CD8-positive, alpha-beta memory T cell (primary cell): ENCODE measurements at regions not wholly inside any gene's neighbourhood (a gene's known extent, or its start where the extent isn't known, plus 50 kb on each side); places are given as distances from the start of the nearest gene placed in this dataset.

Experiments used
- CTCF ChIA-PET: fragments of 350-600 bp; sonication (Branson Sonifier 250); formaldehyde crosslinking; loops from one replicate; lab custom pipeline; 2021; ENCODE audit warnings: antibody characterized with exemption; lab: Charles Lee
- POLR2A ChIA-PET: fragments of 350-600 bp; sonication (Branson Sonifier 250); formaldehyde crosslinking; loops from one replicate; lab custom pipeline; 2021; ENCODE audit warnings: antibody characterized with exemption; lab: Charles Lee
- DNase-seq, 5 donors: peaks; one replicate each; pipeline versions ENCODE4 v3.0.0 to v3.0.0-alpha.2; 2020 to 2022; ENCODE audit warnings: mixed read lengths in 1 of 5
- H3K27ac ChIP-seq: one replicate; pipeline ENCODE4 v1.7.0; 2013; ENCODE audit warnings: low read depth, mild to moderate bottlenecking, low read length, moderate library complexity
- H3K27me3 ChIP-seq: 2 replicates; pipeline ENCODE4 v1.7.0; 2013; ENCODE audit warnings: low read length, mild to moderate bottlenecking; ENCODE audit not compliant: insufficient read depth, poor library complexity, severe bottlenecking
- H3K36me3 ChIP-seq: 2 replicates; pipeline ENCODE4 v1.7.0; 2013; ENCODE audit warnings: mild to moderate bottlenecking, low read length, moderate library complexity; ENCODE audit not compliant: insufficient read depth
- H3K4me1 ChIP-seq: 2 replicates; pipeline ENCODE4 v1.7.0; 2013; ENCODE audit warnings: mild to moderate bottlenecking, low read length, moderate library complexity; ENCODE audit not compliant: insufficient read depth
- H3K4me3 ChIP-seq: 2 replicates; pipeline ENCODE4 v1.7.0; 2013; ENCODE audit warnings: mild to moderate bottlenecking, low read length
- H3K9me3 ChIP-seq: 2 replicates; pipeline ENCODE4 v1.7.0; 2013; ENCODE audit warnings: mild to moderate bottlenecking, low read length
- H3K27ac Mint-ChIP-seq, 8 donors: one replicate each; pipeline ENCODE4 v1.8.0; 2020 to 2021; ENCODE audit warnings: mixed read lengths in 8 of 8, mild to moderate bottlenecking in 6 of 8, inconsistent platforms in 3 of 8, moderate library complexity in 3 of 8
- H3K27me3 Mint-ChIP-seq, 2 donors: one replicate each; pipeline ENCODE4 v1.8.0; 2020 to 2021; ENCODE audit warnings: mixed read lengths in 2 of 2, mild to moderate bottlenecking in 1 of 2, moderate library complexity in 1 of 2
- H3K36me3 Mint-ChIP-seq, 3 donors: one replicate each; pipeline ENCODE4 v1.8.0; 2020 to 2021; ENCODE audit warnings: mixed read lengths in 3 of 3, inconsistent platforms in 1 of 3, mild to moderate bottlenecking in 1 of 3
- H3K4me1 Mint-ChIP-seq, 3 donors: one replicate each; pipeline ENCODE4 v1.8.0; 2020 to 2021; ENCODE audit warnings: mixed read lengths in 3 of 3, inconsistent platforms in 1 of 3, mild to moderate bottlenecking in 1 of 3
- H3K4me3 Mint-ChIP-seq, 7 donors: one replicate each; pipeline ENCODE4 v1.8.0; 2020 to 2021; ENCODE audit warnings: mixed read lengths in 7 of 7, mild to moderate bottlenecking in 6 of 7, moderate library complexity in 4 of 7, inconsistent platforms in 2 of 7
- H3K9me3 Mint-ChIP-seq, 5 donors: one replicate each; pipeline ENCODE4 v1.8.0; 2020 to 2022; ENCODE audit warnings: mixed read lengths in 5 of 5, mild to moderate bottlenecking in 3 of 5, moderate library complexity in 2 of 5, inconsistent platforms in 1 of 5

- Histone ChIP-seq H3K27ac (no peak overlapping the region), H3K36me3 (no peaks in the 10 kb centered on the region), H3K27me3 (no peaks in the 10 kb centered on the region), H3K4me1 (no peaks in the 10 kb centered on the region), H3K4me3 (no peak overlapping the region), H3K9me3 (no peaks in the 10 kb centered on the region)
- peaks cover 2 to 5% (median 3%) of the 10 kb centered on the region in 3 donors for H3K4me1 Mint-ChIP-seq
- DNase-seq: no peak
- ChIA-PET POLR2A (no interaction called here), CTCF (no interaction called here)
- peak overlapping the region in 2 of 7 donors; percentile 14 to 18 for H3K4me3 Mint-ChIP-seq
- no peaks in the 10 kb centered on the region for H3K36me3 Mint-ChIP-seq
- peaks cover 0 to 1% of the 10 kb centered on the region in 2 donors for H3K27me3 Mint-ChIP-seq
- no peak overlapping the region for H3K27ac Mint-ChIP-seq
- H3K9me3 Mint-ChIP-seq: peaks cover 0 to 2% (median 0%) of the 10 kb centered on the region in 5 donors
Measured at GRCh38 chr4:120446051-120446567, 379.5 kb upstream of the MAD2L1 start.

- ChIA-PET POLR2A (no interaction called here), CTCF (no interaction called here)
Measured at GRCh38 chr4:120445186-120445585, 378.5 kb upstream of the MAD2L1 start.

GRCh38 chr4:120443116-120443515 lies 376.5 kb upstream of the MAD2L1 start:
- H3K27me3 ChIP-seq: no peaks in the 10 kb centered on the region
- peaks cover 0 to 2% (median 0%) of the 10 kb centered on the region in 5 donors for H3K9me3 Mint-ChIP-seq
- H3K4me1 Mint-ChIP-seq: peaks cover 2 to 5% (median 3%) of the 10 kb centered on the region in 3 donors
- no peak for DNase-seq
- H3K27ac Mint-ChIP-seq: no peak overlapping the region
- no peaks in the 10 kb centered on the region for H3K4me1 ChIP-seq
- no peak overlapping the region for H3K4me3 Mint-ChIP-seq
- no peak overlapping the region for H3K4me3 ChIP-seq
- peaks cover 0 to 1% of the 10 kb centered on the region in 2 donors for H3K27me3 Mint-ChIP-seq
- H3K27ac ChIP-seq: no peak overlapping the region
- no peaks in the 10 kb centered on the region for H3K36me3 Mint-ChIP-seq
- ChIA-PET POLR2A (no interaction called here), CTCF (no interaction called here)
- no peaks in the 10 kb centered on the region for H3K36me3 ChIP-seq
- H3K9me3 ChIP-seq: no peaks in the 10 kb centered on the region

More at GRCh38 chr4:120445186-120445585, 378.5 kb upstream of the MAD2L1 start:
- H3K4me1 ChIP-seq: no peaks in the 10 kb centered on the region
- H3K9me3 ChIP-seq: no peaks in the 10 kb centered on the region
- H3K27me3 ChIP-seq: no peaks in the 10 kb centered on the region
- no peak overlapping the region for H3K4me3 ChIP-seq
- no peak overlapping the region for H3K27ac ChIP-seq
- H3K4me3 Mint-ChIP-seq: no peak overlapping the region
- peaks cover 2 to 5% (median 3%) of the 10 kb centered on the region in 3 donors for H3K4me1 Mint-ChIP-seq
- no peak for DNase-seq
- H3K36me3 ChIP-seq: no peaks in the 10 kb centered on the region
- H3K27me3 Mint-ChIP-seq: peaks cover 0 to 1% of the 10 kb centered on the region in 2 donors
- H3K36me3 Mint-ChIP-seq: no peaks in the 10 kb centered on the region
- peaks cover 0 to 2% (median 0%) of the 10 kb centered on the region in 5 donors for H3K9me3 Mint-ChIP-seq
- H3K27ac Mint-ChIP-seq: no peak overlapping the region

- H3K4me1 Mint-ChIP-seq: no peaks in the 10 kb centered on the region
- Histone ChIP-seq H3K27ac (no peak overlapping the region), H3K27me3 (no peaks in the 10 kb centered on the region), H3K9me3 (no peaks in the 10 kb centered on the region), H3K36me3 (no peaks in the 10 kb centered on the region), H3K4me1 (no peaks in the 10 kb centered on the region), H3K4me3 (no peak overlapping the region)
- H3K9me3 Mint-ChIP-seq: peaks cover 0 to 2% (median 0%) of the 10 kb centered on the region in 5 donors
- H3K36me3 Mint-ChIP-seq: no peaks in the 10 kb centered on the region
- H3K27me3 Mint-ChIP-seq: peaks cover 0 to 1% of the 10 kb centered on the region in 2 donors
- ChIA-PET CTCF (no interaction called here), POLR2A (no interaction called here)
- H3K4me3 Mint-ChIP-seq: no peak overlapping the region
- H3K27ac Mint-ChIP-seq: no peak overlapping the region
- DNase-seq: no peak
Measured at GRCh38 chr4:120440730-120441129, 374.1 kb upstream of the MAD2L1 start.

- Mint-ChIP-seq H3K27me3 (peaks cover 0 to 1% of the 10 kb centered on the region in 2 donors), H3K27ac (no peak overlapping the region), H3K36me3 (no peaks in the 10 kb centered on the region), H3K9me3 (peaks cover 0 to 2% (median 0%) of the 10 kb centered on the region in 5 donors), H3K4me1 (no peaks in the 10 kb centered on the region), H3K4me3 (no peak overlapping the region)
- CTCF ChIA-PET: interaction anchor here (1.5 kb wide), 1 partner anchor 22 kb away, joined by 4 read pairs; no protein-coding TSS in a partner anchor
- Histone ChIP-seq H3K27ac (no peak overlapping the region), H3K9me3 (no peaks in the 10 kb centered on the region), H3K36me3 (no peaks in the 10 kb centered on the region), H3K4me1 (no peaks in the 10 kb centered on the region), H3K4me3 (no peak overlapping the region), H3K27me3 (no peaks in the 10 kb centered on the region)
- no peak for DNase-seq
- POLR2A ChIA-PET: no interaction called here
Measured at GRCh38 chr4:120435179-120435578, 368.5 kb upstream of the MAD2L1 start.

- no peaks in the 10 kb centered on the region for H3K27me3 ChIP-seq
- H3K9me3 ChIP-seq: no peaks in the 10 kb centered on the region
- no peak overlapping the region for H3K4me3 Mint-ChIP-seq
- H3K36me3 Mint-ChIP-seq: no peaks in the 10 kb centered on the region
- H3K36me3 ChIP-seq: no peaks in the 10 kb centered on the region
- CTCF ChIA-PET: interaction anchor here (1.5 kb wide), 1 partner anchor 22 kb away, joined by 4 read pairs; no protein-coding TSS in a partner anchor
- POLR2A ChIA-PET: no interaction called here
- H3K27ac ChIP-seq: no peak overlapping the region
- H3K4me1 ChIP-seq: no peaks in the 10 kb centered on the region
- DNase-seq: no peak
- peaks cover 0 to 2% (median 0%) of the 10 kb centered on the region in 5 donors for H3K9me3 Mint-ChIP-seq
- no peak overlapping the region for H3K4me3 ChIP-seq
- H3K4me1 Mint-ChIP-seq: no peaks in the 10 kb centered on the region
- H3K27ac Mint-ChIP-seq: no peak overlapping the region
- H3K27me3 Mint-ChIP-seq: peaks cover 0 to 1% of the 10 kb centered on the region in 2 donors
Measured at GRCh38 chr4:120434756-120435155, 368.1 kb upstream of the MAD2L1 start.

GRCh38 chr4:120432301-120432860 lies 365.7 kb upstream of the MAD2L1 start:
- Histone ChIP-seq H3K9me3 (no peaks in the 10 kb centered on the region), H3K4me3 (no peak overlapping the region), H3K4me1 (no peaks in the 10 kb centered on the region), H3K27me3 (no peaks in the 10 kb centered on the region), H3K36me3 (no peaks in the 10 kb centered on the region), H3K27ac (no peak overlapping the region)
- Mint-ChIP-seq H3K27ac (no peak overlapping the region), H3K4me3 (no peak overlapping the region), H3K27me3 (peaks cover 0 to 1% of the 10 kb centered on the region in 2 donors), H3K4me1 (no peaks in the 10 kb centered on the region), H3K36me3 (no peaks in the 10 kb centered on the region), H3K9me3 (no peaks in the 10 kb centered on the region)
- ChIA-PET CTCF (no interaction called here), POLR2A (no interaction called here)
- no peak for DNase-seq

- Histone ChIP-seq H3K27me3 (no peaks in the 10 kb centered on the region), H3K4me3 (no peak overlapping the region), H3K4me1 (no peaks in the 10 kb centered on the region), H3K27ac (no peak overlapping the region), H3K36me3 (no peaks in the 10 kb centered on the region), H3K9me3 (no peaks in the 10 kb centered on the region)
- no peak overlapping the region for H3K27ac Mint-ChIP-seq
- CTCF ChIA-PET: no interaction called here
- H3K4me1 Mint-ChIP-seq: no peaks in the 10 kb centered on the region
- POLR2A ChIA-PET: no interaction called here
- no peaks in the 10 kb centered on the region for H3K36me3 Mint-ChIP-seq
- H3K4me3 Mint-ChIP-seq: no peak overlapping the region
- H3K27me3 Mint-ChIP-seq: no peaks in the 10 kb centered on the region
- no peak for DNase-seq
- no peaks in the 10 kb centered on the region for H3K9me3 Mint-ChIP-seq
Measured at GRCh38 chr4:120431180-120431579, 364.5 kb upstream of the MAD2L1 start.
